SK-N-MC (cell line): ENCODE measurements at regions not wholly inside any gene's neighbourhood (a gene's known extent, or its start where the extent isn't known, plus 50 kb on each side); places are given as distances from the start of the nearest gene placed in this dataset.

Experiments used
- EZH2 ChIP-seq: fragments of 200-600 bp; sonication (generic); IDR thresholded peaks from one replicate; pipeline ENCODE4 v1.6.1; 2017; ENCODE audit warnings: antibody characterized with exemption
- FOXP2 ChIP-seq: optimal IDR thresholded peaks from 2 replicates; pipeline ENCODE3; 2011; ENCODE audit warnings: mild to moderate bottlenecking, moderate library complexity; ENCODE audit not compliant: insufficient read depth; ENCODE audit errors: extremely low read length, control extremely low read depth
- POLR2AphosphoS5 ChIP-seq: IDR thresholded peaks from 2 replicates; pipeline ENCODE4 v1.6.1; 2012; ENCODE audit warnings: mild to moderate bottlenecking, low read depth, low read length, borderline replicate concordance

DNA sequence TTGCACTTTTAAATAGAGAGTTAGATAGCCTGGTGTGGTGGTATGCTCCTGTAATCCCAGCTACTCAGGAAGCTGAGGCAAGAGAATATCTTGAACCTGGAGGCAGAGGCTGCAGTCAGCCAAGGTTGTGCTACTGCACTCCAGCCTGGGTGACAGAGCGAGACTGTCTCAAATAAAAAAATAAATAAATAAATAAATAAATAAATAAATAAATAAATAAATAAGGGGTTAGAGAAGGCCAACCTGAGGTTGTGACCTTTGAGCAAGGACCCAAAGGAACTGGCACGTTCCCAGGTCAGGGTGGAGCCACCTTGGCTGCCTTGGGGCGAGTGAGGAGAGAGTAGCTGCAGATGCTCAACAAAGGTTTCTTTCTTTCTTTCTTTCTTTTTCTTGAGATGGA lies 65.3 kb upstream of the TENM4 start:
- no peak for TF ChIP-seq POLR2AphosphoS5
- no peak for TF ChIP-seq EZH2
- no peak for TF ChIP-seq FOXP2
